HG03280 (cell line): ENCODE measurements at regions not wholly inside any gene's neighbourhood (a gene's known extent, or its start where the extent isn't known, plus 50 kb on each side); places are given as distances from the start of the nearest gene placed in this dataset.

Source experiments
- ATAC-seq: cut with Tn5 transposase; IDR thresholded peaks from one replicate; pipeline ENCODE4 v1.9.1; 2021; ENCODE audit warnings: mild to moderate bottlenecking, moderate library complexity; ENCODE audit not compliant: unreplicated experiment

- no peak for ATAC-seq
Observed at GRCh38 chr1:38555130-38555529, 304.4 kb downstream of the RRAGC start.

GRCh38 chr1:38551318-38552307 lies 308.0 kb downstream of the RRAGC start:
- ATAC-seq = no peak

GRCh38 chr1:38549191-38549590 lies 310.4 kb downstream of the RRAGC start:
- ATAC-seq = no peak

- ATAC-seq = no peak
Observed at GRCh38 chr1:38547321-38547720, 312.3 kb downstream of the RRAGC start.

GRCh38 chr1:38546636-38547035 lies 312.9 kb downstream of the RRAGC start:
- no peak for ATAC-seq

- no peak for ATAC-seq
Observed at GRCh38 chr1:38541223-38541622, 318.3 kb downstream of the RRAGC start.

- no peak for ATAC-seq
Observed at GRCh38 chr1:38539931-38540330, 319.6 kb downstream of the RRAGC start.

GRCh38 chr1:38538834-38539233 lies 320.7 kb downstream of the RRAGC start:
- ATAC-seq = no peak

GRCh38 chr1:38536089-38536488 lies 323.5 kb downstream of the RRAGC start:
- no peak for ATAC-seq

- no peak for ATAC-seq
Observed at GRCh38 chr1:38534473-38534823, 325.1 kb downstream of the RRAGC start.

- no peak for ATAC-seq
Observed at GRCh38 chr1:38533772-38534472, 325.6 kb downstream of the RRAGC start.

GRCh38 chr1:38530957-38531356 lies 328.6 kb downstream of the RRAGC start:
- ATAC-seq = no peak

- ATAC-seq = no peak
Observed at GRCh38 chr1:38529946-38530345, 329.6 kb downstream of the RRAGC start.

- no peak for ATAC-seq
Observed at GRCh38 chr1:38529391-38529790, 330.2 kb downstream of the RRAGC start.

GRCh38 chr1:38528623-38529022 lies 330.9 kb downstream of the RRAGC start:
- ATAC-seq = no peak

- ATAC-seq = peak; percentile 96
Observed at GRCh38 chr1:38527373-38527966, 332.1 kb downstream of the RRAGC start.

- no peak for ATAC-seq
Observed at GRCh38 chr1:38526046-38526445, 333.5 kb downstream of the RRAGC start.

GRCh38 chr1:38525343-38526043 lies 334.1 kb downstream of the RRAGC start:
- ATAC-seq = no peak

GRCh38 chr1:38524025-38524641 lies 335.4 kb downstream of the RRAGC start:
- no peak for ATAC-seq

GRCh38 chr1:38523568-38523939 lies 336.0 kb downstream of the RRAGC start:
- ATAC-seq = no peak
